Ovary (tissue), 3 donors: ENCODE measurements at regions not wholly inside any gene's neighbourhood (a gene's known extent, or its start where the extent isn't known, plus 50 kb on each side); places are given as distances from the start of the nearest gene placed in this dataset.

ENCODE experiments used
- EP300 ChIP-seq: sonication (generic); formaldehyde crosslinking; IDR thresholded peaks from one replicate; pipeline ENCODE4 v1.6.1; 2017; ENCODE audit warnings: antibody characterized with exemption
- TF ChIP-seq, protein P1 (sequence below), 3 donors: fragments of 450-650 bp in 2 of 3; fragments of 200-600 bp in 1 of 3; IDR thresholded peaks; one replicate each; pipeline versions ENCODE4 v1.5.1 to v1.8.0; 2016 to 2022; ENCODE audit warnings: antibody characterized with exemption in 3 of 3, mild to moderate bottlenecking in 1 of 3
- donor health status: DM: no; HTN: no; CAD: no.

DNA sequence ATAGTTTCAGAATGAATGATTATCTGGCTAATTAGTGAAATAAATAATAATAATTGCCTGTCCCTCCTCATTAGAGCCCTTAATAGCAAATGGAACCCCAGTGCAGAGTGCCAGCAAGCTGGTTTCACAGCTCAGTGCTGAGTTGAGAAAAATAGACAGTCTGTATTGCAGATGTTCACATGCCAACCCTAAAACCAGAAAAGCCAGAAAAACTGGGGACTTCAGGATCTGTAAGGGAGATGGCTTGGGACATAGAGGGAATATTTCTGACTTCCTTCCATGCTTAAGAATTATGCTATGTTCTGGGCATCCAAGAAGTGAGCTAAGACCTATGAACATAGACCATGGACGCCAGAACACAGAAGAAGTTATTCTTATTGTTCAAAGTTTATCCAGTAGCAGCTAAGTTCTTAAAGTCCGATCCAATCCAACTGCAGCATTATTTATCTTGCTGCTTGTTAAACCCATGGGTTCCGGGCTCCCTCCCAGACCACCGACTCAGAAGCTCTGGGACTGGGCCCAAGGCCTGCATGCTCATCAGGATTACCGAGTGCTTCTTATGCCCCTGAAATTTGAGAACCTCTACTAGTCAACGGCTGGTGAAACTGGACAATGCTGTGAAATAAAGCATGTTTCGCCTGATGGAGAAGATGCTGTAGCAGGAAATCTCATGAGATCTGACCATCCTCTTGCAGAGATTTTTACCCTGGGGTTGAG, 158.3 kb downstream of the FOXB1 start:
- TF ChIP-seq, protein P1, sequence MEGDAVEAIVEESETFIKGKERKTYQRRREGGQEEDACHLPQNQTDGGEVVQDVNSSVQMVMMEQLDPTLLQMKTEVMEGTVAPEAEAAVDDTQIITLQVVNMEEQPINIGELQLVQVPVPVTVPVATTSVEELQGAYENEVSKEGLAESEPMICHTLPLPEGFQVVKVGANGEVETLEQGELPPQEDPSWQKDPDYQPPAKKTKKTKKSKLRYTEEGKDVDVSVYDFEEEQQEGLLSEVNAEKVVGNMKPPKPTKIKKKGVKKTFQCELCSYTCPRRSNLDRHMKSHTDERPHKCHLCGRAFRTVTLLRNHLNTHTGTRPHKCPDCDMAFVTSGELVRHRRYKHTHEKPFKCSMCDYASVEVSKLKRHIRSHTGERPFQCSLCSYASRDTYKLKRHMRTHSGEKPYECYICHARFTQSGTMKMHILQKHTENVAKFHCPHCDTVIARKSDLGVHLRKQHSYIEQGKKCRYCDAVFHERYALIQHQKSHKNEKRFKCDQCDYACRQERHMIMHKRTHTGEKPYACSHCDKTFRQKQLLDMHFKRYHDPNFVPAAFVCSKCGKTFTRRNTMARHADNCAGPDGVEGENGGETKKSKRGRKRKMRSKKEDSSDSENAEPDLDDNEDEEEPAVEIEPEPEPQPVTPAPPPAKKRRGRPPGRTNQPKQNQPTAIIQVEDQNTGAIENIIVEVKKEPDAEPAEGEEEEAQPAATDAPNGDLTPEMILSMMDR (IDR thresholded peaks at IDR 0.05): no peak
- no peak for TF ChIP-seq EP300
